ENCODE measurements at regions not wholly inside any gene's neighbourhood (a gene's known extent, or its start where the extent isn't known, plus 50 kb on each side); places are given as distances from the start of the nearest gene placed in this dataset.

GRCh38 chr5:104139840-104140239 is 577.3 kb upstream of the NUDT12 start:
- no peaks in the 10 kb centered on the region for H3K27me3 ChIP-seq (ENCODE audit: control insufficient read depth, insufficient read depth, low read length)
- no peak for TF ChIP-seq CTCF (IDR thresholded peaks at IDR 0.05; ENCODE audit: low read depth, low read length)
- ChIA-PET POLR2A (no interaction called here), CTCF (interaction anchor here (1.0 kb wide), 1 partner anchor 40 kb away, joined by 3 read pairs; no protein-coding TSS in a partner anchor)
- no peak for DNase-seq (ENCODE audit: low read depth, low spot score)
- H3K9me3 ChIP-seq (ENCODE audit: control insufficient read depth, insufficient read depth, low read length), result no peaks in the 10 kb centered on the region
- H3K27ac ChIP-seq (ENCODE audit: low read depth, low read length), result no peak overlapping the region
- H3K4me3 ChIP-seq (ENCODE audit: low read depth, low read length), result no peak overlapping the region

DNA sequence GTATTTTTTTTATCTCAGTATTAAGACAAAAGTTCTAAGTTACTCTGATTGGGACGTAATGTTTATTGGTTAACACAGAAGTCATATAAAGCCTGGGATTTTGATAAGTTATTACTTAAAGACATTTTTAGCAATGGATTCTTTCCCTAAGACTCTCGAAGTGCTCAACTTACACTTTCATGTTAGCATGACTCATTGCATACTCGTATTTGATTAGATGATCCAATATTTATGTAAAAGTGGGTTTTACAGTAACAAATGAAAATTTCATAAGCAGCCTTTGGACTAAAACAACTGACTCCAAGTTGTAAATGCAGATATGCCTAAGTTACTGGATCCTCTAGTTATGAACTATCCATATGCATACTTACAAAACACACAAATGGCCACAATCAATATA is 567.7 kb upstream of the NUDT12 start:
- no peak for DNase-seq (ENCODE audit: low read depth, low spot score)
- ChIA-PET CTCF (no interaction called here), POLR2A (no interaction called here)
- Histone ChIP-seq H3K27me3 (ENCODE audit: control insufficient read depth, insufficient read depth, low read length) (no peaks in the 10 kb centered on the region), H3K9me3 (ENCODE audit: control insufficient read depth, insufficient read depth, low read length) (peaks cover 2% of the 10 kb centered on the region; the same call in 1 of the 2 replicates), H3K27ac (ENCODE audit: low read depth, low read length) (no peak overlapping the region), H3K4me3 (ENCODE audit: low read depth, low read length) (no peak overlapping the region)
- no peak for TF ChIP-seq CTCF (IDR thresholded peaks at IDR 0.05; ENCODE audit: low read depth, low read length)

- no peaks in the 10 kb centered on the region for H3K27me3 ChIP-seq (ENCODE audit: control insufficient read depth, insufficient read depth, low read length)
- TF ChIP-seq CTCF (IDR thresholded peaks at IDR 0.05; ENCODE audit: low read depth, low read length), result no peak
- H3K4me3 ChIP-seq (ENCODE audit: low read depth, low read length), result no peak overlapping the region
- no peaks in the 10 kb centered on the region for H3K9me3 ChIP-seq (ENCODE audit: control insufficient read depth, insufficient read depth, low read length)
- no peak for DNase-seq (ENCODE audit: low read depth, low spot score)
- no peak overlapping the region for H3K27ac ChIP-seq (ENCODE audit: low read depth, low read length)
- POLR2A ChIA-PET, result no interaction called here
- CTCF ChIA-PET, result no interaction called here
Measured at GRCh38 chr5:104128348-104128747, 565.8 kb upstream of the NUDT12 start.

DNA sequence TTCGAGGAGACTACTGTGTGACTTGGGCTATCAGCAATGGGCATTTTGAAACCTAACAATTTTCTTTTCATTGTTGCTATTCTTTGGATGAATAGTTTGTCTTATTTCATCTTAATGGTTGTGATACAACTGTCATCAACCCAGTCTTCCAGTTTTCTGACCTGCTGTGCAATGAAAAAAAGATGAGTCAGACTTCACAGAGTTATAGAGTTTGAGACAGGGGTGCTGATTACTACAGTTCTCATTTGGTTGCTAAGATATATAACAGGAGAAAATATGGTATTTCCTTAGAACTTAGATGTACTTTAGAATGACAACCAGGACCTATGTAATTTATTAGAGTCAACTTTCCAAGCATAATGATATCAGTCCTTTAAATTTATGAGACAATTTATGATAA is 564.4 kb upstream of the NUDT12 start:
- DNase-seq (ENCODE audit: low read depth, low spot score), result no peak
- H3K9me3 ChIP-seq (ENCODE audit: control insufficient read depth, insufficient read depth, low read length), result no peaks in the 10 kb centered on the region
- TF ChIP-seq CTCF (IDR thresholded peaks at IDR 0.05; ENCODE audit: low read depth, low read length), result no peak
- ChIA-PET POLR2A (no interaction called here), CTCF (no interaction called here)
- H3K27me3 ChIP-seq (ENCODE audit: control insufficient read depth, insufficient read depth, low read length), result no peaks in the 10 kb centered on the region
- no peak overlapping the region for H3K27ac ChIP-seq (ENCODE audit: low read depth, low read length)
- H3K4me3 ChIP-seq (ENCODE audit: low read depth, low read length), result no peak overlapping the region

GRCh38 chr5:104119529-104119928 is 556.9 kb upstream of the NUDT12 start:
- ChIA-PET CTCF (no interaction called here), POLR2A (no interaction called here)
- no peaks in the 10 kb centered on the region for H3K9me3 ChIP-seq (ENCODE audit: control insufficient read depth, insufficient read depth, low read length)
- no peak overlapping the region for H3K4me3 ChIP-seq (ENCODE audit: low read depth, low read length)
- H3K27me3 ChIP-seq (ENCODE audit: control insufficient read depth, insufficient read depth, low read length), result no peaks in the 10 kb centered on the region
- no peak for TF ChIP-seq CTCF (IDR thresholded peaks at IDR 0.05; ENCODE audit: low read depth, low read length)
- no peak overlapping the region for H3K27ac ChIP-seq (ENCODE audit: low read depth, low read length)
- DNase-seq (ENCODE audit: low read depth, low spot score), result no peak
